SK-N-SH (cell line): ENCODE measurements at regions not wholly inside any gene's neighbourhood (a gene's known extent, or its start where the extent isn't known, plus 50 kb on each side); places are given as distances from the start of the nearest gene placed in this dataset.

Experiments used
- CTCF ChIP-seq: fragments of 200-600 bp; sonication (generic); IDR thresholded peaks from 2 replicates; pipeline ENCODE4 v1.6.1; 2017; ENCODE audit warnings: antibody characterized with exemption, mild to moderate bottlenecking, moderate library complexity
- EP300 ChIP-seq, 2 experiments: IDR thresholded peaks; 2 replicates each; pipeline versions ENCODE4 v1.4.0 to v1.6.1; 2012; ENCODE audit warnings: borderline replicate concordance in 1 of 2, low read depth in 1 of 2, low read length in 1 of 2
- FOXJ3 ChIP-seq: sonication (generic); formaldehyde crosslinking; IDR thresholded peaks from 2 replicates; pipeline ENCODE4 v1.5.1; 2020; ENCODE audit warnings: mild to moderate bottlenecking, missing genetic modification reagents
- FOXM1 ChIP-seq: IDR thresholded peaks from 2 replicates; pipeline ENCODE4 v1.4.0; 2012; ENCODE audit warnings: low read depth, mild to moderate bottlenecking
- JUND ChIP-seq: IDR thresholded peaks from 2 replicates; pipeline ENCODE4 v1.4.0; 2012
- MXI1 ChIP-seq: IDR thresholded peaks from 2 replicates; pipeline ENCODE4 v1.6.1; 2012; ENCODE audit warnings: mild to moderate bottlenecking, low read depth, low read length, improper control_type of control experiment
- NFIC ChIP-seq: IDR thresholded peaks from 2 replicates; pipeline ENCODE4 v1.4.0; 2012; ENCODE audit warnings: borderline replicate concordance
- POLR2AphosphoS5 ChIP-seq: IDR thresholded peaks from 2 replicates; pipeline ENCODE4 v1.6.1; 2012; ENCODE audit warnings: low read depth, low read length
- REST ChIP-seq: IDR thresholded peaks from 2 replicates; pipeline ENCODE4 v1.6.1; 2012; ENCODE audit warnings: mild to moderate bottlenecking, low read depth, low read length, moderate library complexity
- RFX5 ChIP-seq: IDR thresholded peaks from 2 replicates; pipeline ENCODE4 v1.6.1; 2012; ENCODE audit warnings: mild to moderate bottlenecking, improper control_type of control experiment, low read length
- RXRA ChIP-seq: IDR thresholded peaks from 2 replicates; pipeline ENCODE4 v1.4.0; 2012; ENCODE audit warnings: low read depth, mild to moderate bottlenecking, borderline replicate concordance
- USF1 ChIP-seq: IDR thresholded peaks from 2 replicates; pipeline ENCODE4 v1.4.0; 2012; ENCODE audit warnings: low read depth, borderline replicate concordance

- TF ChIP-seq USF1 = no peak
- no peak for TF ChIP-seq REST
- no peak for TF ChIP-seq POLR2AphosphoS5
- no peak for TF ChIP-seq CTCF
- TF ChIP-seq RXRA = no peak
- no peak for TF ChIP-seq RFX5
- no peak for TF ChIP-seq EP300 (IDR thresholded peaks at IDR 0.05; ENCODE audit: borderline replicate concordance in 1 of 2, low read depth in 1 of 2, low read length in 1 of 2)
- no peak for TF ChIP-seq NFIC
- TF ChIP-seq FOXM1 = no peak
- no peak for TF ChIP-seq MXI1
- TF ChIP-seq JUND = no peak
- TF ChIP-seq FOXJ3 (CRISPR knock-in tag) = no peak
Measured at GRCh38 chr2:236434593-236434992, 135.0 kb upstream of the ACKR3 start.
